HEK293 (cell line): ENCODE measurements at regions not wholly inside any gene's neighbourhood (a gene's known extent, or its start where the extent isn't known, plus 50 kb on each side); places are given as distances from the start of the nearest gene placed in this dataset.

Experiments
- CTCF ChIA-PET: fragments of 350-600 bp; formaldehyde crosslinking; extraction: SDS; loops from one replicate; lab custom pipeline; 2021; ENCODE audit warnings: antibody characterized with exemption; lab: Yijun Ruan, JAX
- POLR2A ChIA-PET: fragments of 300-600 bp; formaldehyde crosslinking; extraction: SDS; loops from one replicate; lab custom pipeline; 2020; ENCODE audit warnings: antibody characterized with exemption, inconsistent platforms; lab: Yijun Ruan, JAX
- H3K27ac ChIP-seq: fragments of 200-500 bp; sonication (Bioruptor generic); 2 replicates; pipeline ENCODE4 v1.5.1; 2014; ENCODE audit warnings: low read depth, low read length, control low read depth, inconsistent platforms; ENCODE audit errors: extremely low read depth
- H3K36me3 ChIP-seq, 2 experiments: fragments of 200-500 bp in 1 of 2; sonication (Bioruptor generic) in 1 of 2; 1 replicate in 1 of 2; 2 replicates in 1 of 2; pipeline ENCODE4 v1.5.1; 2014 to 2017; ENCODE audit warnings: inconsistent platforms in 2 of 2, low read length in 2 of 2; ENCODE audit not compliant: control insufficient read depth in 2 of 2, insufficient read depth in 1 of 2
- H3K4me1 ChIP-seq: fragments of 200-500 bp; sonication (Bioruptor generic); 2 replicates; pipeline ENCODE4 v1.5.1; 2014; ENCODE audit warnings: mild to moderate bottlenecking, low read length, inconsistent platforms; ENCODE audit not compliant: control insufficient read depth, insufficient read depth
- H3K4me3 ChIP-seq: 2 replicates; pipeline ENCODE4 v1.5.1; 2011; ENCODE audit warnings: low read depth, mild to moderate bottlenecking, control low read depth, low read length, moderate library complexity
- H3K9me3 ChIP-seq: fragments of 200-500 bp; sonication (Bioruptor generic); 2 replicates; pipeline ENCODE4 v1.5.1; 2014; ENCODE audit warnings: low read depth, low read length, inconsistent platforms; ENCODE audit not compliant: control insufficient read depth, insufficient read depth
- GLI2 ChIP-seq: fragments of 450-650 bp; formaldehyde crosslinking; IDR thresholded peaks from 2 replicates; pipeline ENCODE4; 2017; ENCODE audit warnings: missing biosample characterization, missing genetic modification characterization, low read depth, borderline replicate concordance
- HOXA7 ChIP-seq: sonication (generic); formaldehyde crosslinking; IDR thresholded peaks from 2 replicates; pipeline ENCODE4 v1.8.1; 2022; ENCODE audit warnings: missing genetic modification reagents, borderline replicate concordance
- KLF1 ChIP-seq: fragments of 450-650 bp; formaldehyde crosslinking; IDR thresholded peaks from 2 replicates; pipeline ENCODE4 v1.5.1; 2016; ENCODE audit warnings: missing biosample characterization, missing genetic modification characterization
- PRDM1 ChIP-seq: fragments of 450-650 bp; formaldehyde crosslinking; IDR thresholded peaks from 2 replicates; pipeline ENCODE4; 2016; ENCODE audit warnings: missing biosample characterization, missing genetic modification characterization
- YY2 ChIP-seq: fragments of 450-650 bp; formaldehyde crosslinking; IDR thresholded peaks from 2 replicates; pipeline ENCODE4 v1.5.1; 2016; ENCODE audit warnings: missing biosample characterization, missing genetic modification characterization
- ZBTB7A ChIP-seq: fragments of 450-650 bp; formaldehyde crosslinking; IDR thresholded peaks from 2 replicates; pipeline ENCODE4 v1.5.1; 2016; ENCODE audit warnings: low read depth, missing biosample characterization, missing genetic modification characterization
- ZFP69B ChIP-seq: fragments of 450-650 bp; formaldehyde crosslinking; IDR thresholded peaks from 2 replicates; pipeline ENCODE4 v1.5.1; 2016; ENCODE audit warnings: missing biosample characterization, missing genetic modification characterization
- ZNF174 ChIP-seq: fragments of 450-650 bp; formaldehyde crosslinking; IDR thresholded peaks from 2 replicates; pipeline ENCODE4 v1.5.0; 2017; ENCODE audit warnings: missing biosample characterization, mild to moderate bottlenecking, missing genetic modification characterization
- ZNF175 ChIP-seq: fragments of 450-650 bp; formaldehyde crosslinking; IDR thresholded peaks from 2 replicates; pipeline ENCODE4 v1.5.1; 2016; ENCODE audit warnings: missing biosample characterization, missing genetic modification characterization
- ZNF202 ChIP-seq: fragments of 450-650 bp; formaldehyde crosslinking; IDR thresholded peaks from 2 replicates; pipeline ENCODE4 v1.5.1; 2016; ENCODE audit warnings: missing biosample characterization, missing genetic modification characterization, borderline replicate concordance
- ZNF354C ChIP-seq: fragments of 450-650 bp; formaldehyde crosslinking; IDR thresholded peaks from 2 replicates; pipeline ENCODE4 v1.5.1; 2016; ENCODE audit warnings: missing biosample characterization, missing genetic modification characterization, low read depth, borderline replicate concordance
- ZNF391 ChIP-seq: fragments of 450-650 bp; formaldehyde crosslinking; IDR thresholded peaks from 2 replicates; pipeline ENCODE4 v1.5.1; 2016; ENCODE audit warnings: low read depth, missing biosample characterization, missing genetic modification characterization, borderline replicate concordance
- ZNF426 ChIP-seq: fragments of 450-650 bp; formaldehyde crosslinking; IDR thresholded peaks from 2 replicates; pipeline ENCODE4 v1.5.1; 2017; ENCODE audit warnings: missing biosample characterization, missing genetic modification characterization, mild to moderate bottlenecking, inconsistent platforms, moderate library complexity
- ZNF530 ChIP-seq: fragments of 450-650 bp; formaldehyde crosslinking; IDR thresholded peaks from 2 replicates; pipeline ENCODE4 v1.5.1; 2016; ENCODE audit warnings: low read depth, missing biosample characterization, missing genetic modification characterization
- ZNF549 ChIP-seq: fragments of 450-650 bp; IDR thresholded peaks from 2 replicates; pipeline ENCODE4 v1.5.1; 2018; ENCODE audit warnings: missing biosample characterization, missing genetic modification characterization, mild to moderate bottlenecking, inconsistent platforms, moderate library complexity
- ZNF621 ChIP-seq: fragments of 450-650 bp; formaldehyde crosslinking; IDR thresholded peaks from 2 replicates; pipeline ENCODE4 v1.5.1; 2017; ENCODE audit warnings: missing biosample characterization, missing genetic modification characterization
- ZNF707 ChIP-seq: fragments of 450-650 bp; formaldehyde crosslinking; IDR thresholded peaks from 2 replicates; pipeline ENCODE4 v1.5.1; 2016; ENCODE audit warnings: missing biosample characterization, missing genetic modification characterization
- ZNF776 ChIP-seq: fragments of 450-650 bp; formaldehyde crosslinking; IDR thresholded peaks from 2 replicates; pipeline ENCODE4 v1.5.0; 2017; ENCODE audit warnings: missing biosample characterization, missing genetic modification characterization, borderline replicate concordance
- ZNF777 ChIP-seq: fragments of 450-650 bp; formaldehyde crosslinking; IDR thresholded peaks from 2 replicates; pipeline ENCODE4 v1.5.1; 2017; ENCODE audit warnings: missing biosample characterization, missing genetic modification characterization, borderline replicate concordance
- ZNF785 ChIP-seq: fragments of 450-650 bp; formaldehyde crosslinking; IDR thresholded peaks from 2 replicates; pipeline ENCODE4 v1.5.1; 2016; ENCODE audit warnings: missing biosample characterization, missing genetic modification characterization
- ZNF837 ChIP-seq: fragments of 450-650 bp; formaldehyde crosslinking; IDR thresholded peaks from 2 replicates; pipeline ENCODE4 v1.5.1; 2016; ENCODE audit warnings: missing biosample characterization, missing genetic modification characterization
- TF ChIP-seq, protein P1 (sequence below): fragments of 450-650 bp; formaldehyde crosslinking; IDR thresholded peaks from 2 replicates; pipeline ENCODE4 v1.5.1; 2016; ENCODE audit warnings: missing biosample characterization, missing genetic modification characterization, borderline replicate concordance
- TF ChIP-seq, protein P2 (sequence below): fragments of 450-650 bp; formaldehyde crosslinking; IDR thresholded peaks from 2 replicates; pipeline ENCODE4 v1.5.1; 2016; ENCODE audit warnings: missing biosample characterization, missing genetic modification characterization

DNA sequence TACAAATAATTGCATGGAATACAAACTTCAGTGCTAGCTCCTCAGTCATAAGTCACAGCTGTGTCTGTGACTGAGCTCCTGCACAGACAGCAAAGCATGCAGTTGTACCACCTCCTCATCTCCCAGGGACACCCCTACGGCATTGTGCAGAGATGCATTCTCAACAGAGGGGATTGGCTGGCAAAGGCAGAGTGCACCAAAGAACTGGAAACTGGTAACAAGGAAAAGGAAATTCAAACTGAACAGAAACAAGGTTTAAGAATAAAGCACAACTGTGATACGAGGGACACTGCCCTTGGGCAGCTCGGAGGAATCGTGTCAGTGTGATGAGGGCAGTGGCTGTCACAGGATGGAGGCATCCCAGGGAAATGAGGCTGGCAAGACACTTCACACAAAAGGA, 126.1 kb upstream of the SOX1 start:
- POLR2A ChIA-PET = no interaction called here
- Histone ChIP-seq H3K4me3 (no peak overlapping the region), H3K4me1 (no peaks in the 10 kb centered on the region), H3K27ac (no peak overlapping the region), H3K36me3 (no peaks in the 10 kb centered on the region), H3K9me3 (no peaks in the 10 kb centered on the region)
- TF ChIP-seq ZNF785 (tag by site-specific recombination) (no peak), ZNF530 (tag by site-specific recombination) (no peak), ZNF354C (tag by site-specific recombination) (no peak), ZNF549 (tag by site-specific recombination) (no peak), ZNF776 (tag by site-specific recombination) (no peak)
- CTCF ChIA-PET = no interaction called here

DNA sequence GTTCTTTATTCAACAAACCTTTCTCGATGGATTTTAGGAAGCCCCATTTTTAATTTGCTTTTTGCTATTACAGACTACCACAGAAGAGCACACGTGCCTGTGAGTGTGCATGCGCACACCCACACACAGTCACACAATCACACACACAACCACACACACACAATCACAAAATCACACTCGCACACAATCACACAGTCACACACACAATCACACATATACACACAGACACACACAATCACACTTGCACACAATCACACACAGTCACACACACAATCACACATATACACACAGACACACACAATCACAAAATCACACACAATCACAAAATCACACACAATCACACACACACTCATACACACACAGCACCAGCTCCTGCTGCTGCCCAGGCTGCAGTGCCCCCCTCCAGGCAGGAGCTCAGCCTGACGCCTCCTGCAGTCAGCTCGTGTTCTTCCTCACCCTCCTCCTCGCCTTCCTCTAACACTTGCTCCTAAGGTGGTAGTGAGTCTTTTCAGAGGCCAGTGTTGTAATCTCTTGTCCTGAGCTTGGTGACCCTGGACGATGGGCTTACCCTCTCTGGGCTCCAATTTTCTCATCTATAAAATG, 125.0 kb upstream of the SOX1 start:
- Histone ChIP-seq H3K27ac (no peak overlapping the region), H3K9me3 (no peaks in the 10 kb centered on the region), H3K36me3 (no peaks in the 10 kb centered on the region), H3K4me1 (no peaks in the 10 kb centered on the region), H3K4me3 (no peak overlapping the region)
- CTCF ChIA-PET = no interaction called here
- no peak for TF ChIP-seq HOXA7
- TF ChIP-seq ZNF621 = no peak
- TF ChIP-seq ZNF777 = no peak
- 0 out of 2 replicates have a peak, but pooled peaks have one; percentile 18 for TF ChIP-seq ZNF202 (tag by site-specific recombination)
- TF ChIP-seq ZNF707 (tag by site-specific recombination) = 0 out of 2 replicates have a peak, but pooled peaks have one; percentile 23
- TF ChIP-seq ZNF426 (tag by site-specific recombination) = no peak
- POLR2A ChIA-PET = no interaction called here

DNA sequence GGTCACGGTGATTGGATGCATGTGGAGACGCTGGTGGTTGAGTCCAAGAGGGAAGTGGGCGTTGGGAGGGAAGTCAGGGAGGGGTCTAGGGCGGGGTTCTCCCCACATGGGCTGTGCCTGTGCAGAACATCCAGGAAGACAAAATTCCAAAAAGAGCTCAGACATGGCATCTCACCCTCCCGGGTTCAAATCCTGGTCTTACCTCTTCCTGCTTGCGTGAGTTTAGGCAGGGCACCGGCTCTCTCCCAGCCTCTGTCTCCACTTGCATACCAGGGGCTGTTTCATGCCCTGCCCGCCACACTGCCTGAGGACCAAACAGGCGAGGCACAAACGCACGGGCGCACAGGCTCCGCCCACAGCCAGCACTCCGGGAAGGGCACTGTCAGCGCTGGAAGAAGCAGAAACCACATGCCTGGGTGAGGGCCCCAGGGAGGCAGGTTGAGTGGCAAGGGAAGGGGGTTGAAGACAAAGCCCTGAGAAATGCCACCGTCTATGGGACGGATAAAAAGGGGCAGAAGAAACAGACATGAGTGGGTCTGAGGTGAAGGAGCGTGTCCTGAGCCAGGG, 123.6 kb upstream of the SOX1 start:
- Histone ChIP-seq H3K27ac (no peak overlapping the region), H3K36me3 (no peaks in the 10 kb centered on the region), H3K4me1 (no peaks in the 10 kb centered on the region), H3K9me3 (no peaks in the 10 kb centered on the region), H3K4me3 (no peak overlapping the region)
- ChIA-PET CTCF (no interaction called here), POLR2A (no interaction called here)
- TF ChIP-seq KLF1 (tag by site-specific recombination) (peak; percentile 22; the same call in 1 of the 2 replicates), GLI2 (tag by site-specific recombination) (no peak), ZFP69B (tag by site-specific recombination) (no peak), ZNF391 (tag by site-specific recombination) (no peak), YY2 (tag by site-specific recombination) (no peak), ZNF175 (tag by site-specific recombination) (no peak)

DNA sequence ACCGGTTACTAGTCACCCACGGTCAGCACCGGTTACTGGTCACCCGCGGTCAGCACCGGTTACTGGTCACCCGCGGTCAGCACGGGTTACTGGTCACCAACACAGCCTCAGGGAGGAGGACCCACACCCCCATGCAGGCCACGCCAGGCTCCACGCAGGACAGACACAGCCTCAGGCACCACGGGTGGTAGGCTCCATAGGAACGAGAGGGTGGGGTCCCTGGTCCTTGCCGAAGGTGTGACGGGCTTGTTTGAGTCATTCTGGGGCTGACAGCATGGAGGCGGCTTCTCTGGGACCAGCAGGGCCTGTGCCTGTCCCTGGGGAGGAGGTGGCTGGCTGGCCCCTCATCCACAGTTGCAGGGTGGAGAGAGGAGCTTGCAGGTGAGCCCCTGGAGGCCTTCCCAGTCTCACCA, 122.8 kb upstream of the SOX1 start:
- Histone ChIP-seq H3K36me3 (no peaks in the 10 kb centered on the region), H3K27ac (no peak overlapping the region), H3K4me3 (no peak overlapping the region), H3K4me1 (no peaks in the 10 kb centered on the region), H3K9me3 (no peaks in the 10 kb centered on the region)
- POLR2A ChIA-PET = no interaction called here
- CTCF ChIA-PET = no interaction called here
- TF ChIP-seq ZNF837 (tag by site-specific recombination) (no peak), ZBTB7A (tag by site-specific recombination) (no peak), ZNF174 (tag by site-specific recombination) (no peak), PRDM1 (tag by site-specific recombination) (no peak)
- TF ChIP-seq, protein P1, sequence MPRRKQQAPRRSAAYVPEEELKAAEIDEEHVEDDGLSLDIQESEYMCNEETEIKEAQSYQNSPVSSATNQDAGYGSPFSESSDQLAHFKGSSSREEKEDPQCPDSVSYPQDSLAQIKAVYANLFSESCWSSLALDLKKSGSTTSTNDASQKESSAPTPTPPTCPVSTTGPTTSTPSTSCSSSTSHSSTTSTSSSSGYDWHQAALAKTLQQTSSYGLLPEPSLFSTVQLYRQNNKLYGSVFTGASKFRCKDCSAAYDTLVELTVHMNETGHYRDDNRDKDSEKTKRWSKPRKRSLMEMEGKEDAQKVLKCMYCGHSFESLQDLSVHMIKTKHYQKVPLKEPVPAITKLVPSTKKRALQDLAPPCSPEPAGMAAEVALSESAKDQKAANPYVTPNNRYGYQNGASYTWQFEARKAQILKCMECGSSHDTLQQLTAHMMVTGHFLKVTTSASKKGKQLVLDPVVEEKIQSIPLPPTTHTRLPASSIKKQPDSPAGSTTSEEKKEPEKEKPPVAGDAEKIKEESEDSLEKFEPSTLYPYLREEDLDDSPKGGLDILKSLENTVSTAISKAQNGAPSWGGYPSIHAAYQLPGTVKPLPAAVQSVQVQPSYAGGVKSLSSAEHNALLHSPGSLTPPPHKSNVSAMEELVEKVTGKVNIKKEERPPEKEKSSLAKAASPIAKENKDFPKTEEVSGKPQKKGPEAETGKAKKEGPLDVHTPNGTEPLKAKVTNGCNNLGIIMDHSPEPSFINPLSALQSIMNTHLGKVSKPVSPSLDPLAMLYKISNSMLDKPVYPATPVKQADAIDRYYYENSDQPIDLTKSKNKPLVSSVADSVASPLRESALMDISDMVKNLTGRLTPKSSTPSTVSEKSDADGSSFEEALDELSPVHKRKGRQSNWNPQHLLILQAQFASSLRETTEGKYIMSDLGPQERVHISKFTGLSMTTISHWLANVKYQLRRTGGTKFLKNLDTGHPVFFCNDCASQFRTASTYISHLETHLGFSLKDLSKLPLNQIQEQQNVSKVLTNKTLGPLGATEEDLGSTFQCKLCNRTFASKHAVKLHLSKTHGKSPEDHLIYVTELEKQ (tag by site-specific recombination) = no peak
- TF ChIP-seq, protein P2, sequence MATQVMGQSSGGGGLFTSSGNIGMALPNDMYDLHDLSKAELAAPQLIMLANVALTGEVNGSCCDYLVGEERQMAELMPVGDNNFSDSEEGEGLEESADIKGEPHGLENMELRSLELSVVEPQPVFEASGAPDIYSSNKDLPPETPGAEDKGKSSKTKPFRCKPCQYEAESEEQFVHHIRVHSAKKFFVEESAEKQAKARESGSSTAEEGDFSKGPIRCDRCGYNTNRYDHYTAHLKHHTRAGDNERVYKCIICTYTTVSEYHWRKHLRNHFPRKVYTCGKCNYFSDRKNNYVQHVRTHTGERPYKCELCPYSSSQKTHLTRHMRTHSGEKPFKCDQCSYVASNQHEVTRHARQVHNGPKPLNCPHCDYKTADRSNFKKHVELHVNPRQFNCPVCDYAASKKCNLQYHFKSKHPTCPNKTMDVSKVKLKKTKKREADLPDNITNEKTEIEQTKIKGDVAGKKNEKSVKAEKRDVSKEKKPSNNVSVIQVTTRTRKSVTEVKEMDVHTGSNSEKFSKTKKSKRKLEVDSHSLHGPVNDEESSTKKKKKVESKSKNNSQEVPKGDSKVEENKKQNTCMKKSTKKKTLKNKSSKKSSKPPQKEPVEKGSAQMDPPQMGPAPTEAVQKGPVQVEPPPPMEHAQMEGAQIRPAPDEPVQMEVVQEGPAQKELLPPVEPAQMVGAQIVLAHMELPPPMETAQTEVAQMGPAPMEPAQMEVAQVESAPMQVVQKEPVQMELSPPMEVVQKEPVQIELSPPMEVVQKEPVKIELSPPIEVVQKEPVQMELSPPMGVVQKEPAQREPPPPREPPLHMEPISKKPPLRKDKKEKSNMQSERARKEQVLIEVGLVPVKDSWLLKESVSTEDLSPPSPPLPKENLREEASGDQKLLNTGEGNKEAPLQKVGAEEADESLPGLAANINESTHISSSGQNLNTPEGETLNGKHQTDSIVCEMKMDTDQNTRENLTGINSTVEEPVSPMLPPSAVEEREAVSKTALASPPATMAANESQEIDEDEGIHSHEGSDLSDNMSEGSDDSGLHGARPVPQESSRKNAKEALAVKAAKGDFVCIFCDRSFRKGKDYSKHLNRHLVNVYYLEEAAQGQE (tag by site-specific recombination) = no peak
